Embryonic facial prominence (tissue), 1 donor: ENCODE measurements at regions not wholly inside any gene's neighbourhood (a gene's known extent, or its start where the extent isn't known, plus 50 kb on each side); places are given as distances from the start of the nearest gene placed in this dataset.
"Not testable (repeated sequence)": the region's sequence is repeated elsewhere in the genome, so short reads cannot be mapped to it uniquely, and the experiment has no call there.

Experiments used
- DNase-seq: peaks from one replicate; pipeline ENCODE4 v3.0.0-alpha.2; 2016; ENCODE audit errors: extremely low spot score

DNA sequence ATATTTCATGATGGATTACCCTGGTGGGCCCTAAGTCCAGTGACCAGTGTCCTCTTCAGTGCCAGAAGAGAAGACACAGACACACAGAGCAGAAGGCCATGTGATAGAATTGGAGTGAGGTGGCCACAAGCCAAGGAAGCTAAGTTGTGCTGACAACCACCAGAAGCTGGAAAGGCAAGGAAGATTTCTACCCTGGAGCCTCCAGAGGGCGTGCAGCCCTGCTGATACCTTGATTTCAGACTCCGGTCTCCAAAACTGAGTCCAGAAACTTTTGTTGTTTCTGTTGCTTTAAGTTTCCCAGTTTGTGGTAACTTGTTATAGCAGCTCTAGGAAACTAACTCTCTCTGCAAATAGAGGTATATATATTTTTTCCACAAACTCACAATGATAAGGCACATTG lies 396.6 kb upstream of the ASIC2 start:
- no peak for DNase-seq

DNA sequence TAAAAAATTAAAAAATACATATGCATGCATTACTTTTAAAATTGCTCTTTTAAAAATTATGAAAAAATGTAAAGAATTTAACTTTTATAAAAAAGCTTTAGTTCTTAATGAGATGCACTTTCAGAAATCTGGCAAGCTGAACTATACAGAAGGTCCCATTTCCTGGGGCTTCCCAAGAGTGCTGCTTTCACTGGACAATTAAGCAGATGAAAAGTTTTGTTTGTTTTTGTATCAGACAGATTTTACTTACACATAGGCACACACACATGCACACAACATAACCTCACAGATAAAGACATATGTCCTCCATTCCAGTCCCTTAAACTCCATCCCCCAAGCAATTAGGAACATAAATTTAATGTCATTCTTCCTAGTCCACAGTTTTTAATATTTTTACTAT lies 402.3 kb upstream of the ASIC2 start:
- no peak for DNase-seq

DNA sequence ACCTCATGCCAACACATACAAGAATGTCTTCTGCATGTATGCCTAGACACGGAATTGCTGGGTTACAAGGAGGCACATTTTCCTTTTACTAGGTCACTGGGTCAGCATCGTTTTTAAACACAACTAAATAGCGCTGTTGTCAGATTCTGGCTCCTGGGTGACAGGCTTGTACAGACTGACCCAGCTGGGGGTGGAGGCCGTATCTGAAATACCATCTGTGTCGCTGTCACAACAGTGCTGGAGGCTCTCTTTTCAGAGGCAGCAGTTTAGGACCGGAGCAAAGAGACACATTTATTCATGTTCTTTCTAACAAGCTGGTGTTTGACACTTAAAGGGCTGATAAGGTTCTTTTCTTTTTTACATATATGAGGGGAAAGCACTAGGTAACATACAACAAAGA lies 403.0 kb upstream of the ASIC2 start:
- no peak for DNase-seq

DNA sequence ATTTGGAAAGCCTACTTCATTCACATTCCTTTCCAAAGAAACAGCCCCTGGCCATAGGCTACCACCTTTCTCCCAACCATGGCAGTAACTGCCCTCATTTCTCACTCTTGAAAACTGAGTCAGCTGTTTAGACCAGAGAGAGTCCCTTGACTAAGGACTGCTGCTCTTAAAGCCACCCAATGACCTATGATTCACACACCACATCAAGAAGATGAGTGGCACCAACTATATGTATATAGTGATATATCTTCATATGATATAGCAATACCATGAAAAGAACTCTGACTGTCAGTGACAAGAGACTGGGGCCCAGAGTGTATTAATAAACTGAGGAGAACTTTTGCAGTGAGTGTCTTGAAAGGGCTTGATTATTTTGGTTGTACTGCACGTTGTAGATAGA lies 404.5 kb upstream of the ASIC2 start:
- no peak for DNase-seq

DNA sequence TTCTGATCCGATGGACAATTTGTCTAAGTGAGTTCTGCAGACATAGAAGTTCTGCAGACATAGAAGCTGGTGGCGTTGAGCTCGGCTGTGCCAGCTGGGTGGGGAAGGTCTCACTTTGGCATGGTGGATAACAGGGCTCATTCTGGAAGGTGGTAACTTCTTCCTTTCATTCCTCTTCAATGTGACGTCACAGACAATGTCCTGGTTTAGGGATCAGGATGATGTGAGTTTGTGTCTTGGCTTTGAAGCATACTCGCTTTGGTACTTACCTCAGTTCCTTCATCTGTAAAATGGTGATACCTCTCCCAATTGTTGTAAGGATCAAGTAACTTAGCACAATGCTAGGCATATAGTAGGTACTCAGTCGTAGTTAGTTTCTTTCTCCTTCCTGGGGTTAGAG lies 408.8 kb upstream of the ASIC2 start:
- no peak for DNase-seq

DNA sequence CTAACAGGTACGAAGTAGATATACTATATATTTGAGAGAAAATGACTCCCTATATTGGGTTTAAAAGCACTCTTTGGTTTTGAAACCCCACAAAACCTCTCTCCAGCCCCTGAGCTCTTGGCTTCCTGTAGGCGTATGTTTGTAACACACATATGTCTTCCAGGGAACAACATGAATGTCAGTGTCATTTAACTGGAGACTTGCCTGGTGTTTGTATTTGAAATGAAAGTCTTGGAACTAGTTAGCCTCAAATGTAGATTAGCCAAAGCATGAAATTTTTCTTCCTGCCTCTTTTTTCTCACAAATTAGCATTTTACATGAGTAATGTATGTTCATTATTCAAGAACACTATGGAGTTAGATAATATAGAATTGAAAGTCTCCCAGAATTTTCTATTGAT lies 411.8 kb upstream of the ASIC2 start:
- no peak for DNase-seq

DNA sequence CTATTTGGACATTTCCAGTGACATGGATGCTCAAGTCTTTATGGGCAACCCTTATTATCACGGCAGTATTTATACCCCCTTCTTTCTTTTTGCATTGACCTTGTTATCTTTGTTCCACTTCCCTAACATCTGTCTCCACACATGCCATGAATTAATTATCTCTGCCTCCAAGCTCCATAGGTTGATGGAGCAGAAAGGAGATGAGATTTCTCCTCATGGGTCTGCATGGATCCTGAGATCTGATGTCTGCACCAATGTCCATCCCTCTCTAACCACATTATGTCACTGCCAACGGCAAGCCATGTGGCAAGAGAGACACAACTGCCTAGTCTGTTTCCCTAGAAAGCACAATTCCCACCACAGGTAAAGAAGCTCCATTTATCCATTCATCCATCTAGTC lies 416.8 kb upstream of the ASIC2 start:
- DNase-seq = no peak

DNA sequence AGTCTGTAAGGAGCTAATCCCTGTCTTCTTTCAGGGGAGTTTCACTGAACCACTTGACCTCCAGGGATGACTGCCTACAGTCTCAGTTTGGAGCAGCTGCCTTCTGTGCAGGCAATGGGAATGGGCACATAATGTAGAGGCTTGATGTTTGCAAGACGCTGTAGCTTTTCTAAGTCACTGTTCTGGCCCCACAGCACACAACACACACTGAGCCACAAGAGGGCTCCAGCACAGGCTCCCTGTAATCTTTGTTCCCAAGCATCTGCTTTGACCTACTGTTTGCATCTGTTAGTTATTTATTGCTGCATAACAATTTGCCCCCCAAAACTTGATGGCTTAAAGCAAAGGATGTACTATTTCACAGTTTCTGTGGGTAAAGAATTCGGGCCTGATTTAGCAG lies 419.0 kb upstream of the ASIC2 start:
- no peak for DNase-seq

DNA sequence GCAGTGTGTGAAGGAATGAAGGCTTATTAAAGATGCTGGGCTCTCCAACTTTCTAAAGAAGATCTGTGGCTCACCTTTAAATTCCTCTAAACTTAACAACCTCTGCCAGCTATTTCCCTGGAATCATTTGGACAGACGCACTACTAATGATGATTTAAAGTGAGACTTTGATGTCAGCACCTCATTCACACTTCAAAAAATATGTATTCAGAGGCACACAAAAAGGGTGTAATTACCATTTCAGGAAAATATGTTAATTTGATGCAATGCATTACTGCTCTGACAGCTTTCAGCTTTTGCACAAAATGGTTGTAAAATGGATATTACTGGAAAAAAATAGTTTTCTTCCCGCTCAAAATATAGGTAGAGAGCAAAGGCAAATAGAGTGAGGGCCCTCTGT lies 423.9 kb upstream of the ASIC2 start:
- no peak for DNase-seq

DNA sequence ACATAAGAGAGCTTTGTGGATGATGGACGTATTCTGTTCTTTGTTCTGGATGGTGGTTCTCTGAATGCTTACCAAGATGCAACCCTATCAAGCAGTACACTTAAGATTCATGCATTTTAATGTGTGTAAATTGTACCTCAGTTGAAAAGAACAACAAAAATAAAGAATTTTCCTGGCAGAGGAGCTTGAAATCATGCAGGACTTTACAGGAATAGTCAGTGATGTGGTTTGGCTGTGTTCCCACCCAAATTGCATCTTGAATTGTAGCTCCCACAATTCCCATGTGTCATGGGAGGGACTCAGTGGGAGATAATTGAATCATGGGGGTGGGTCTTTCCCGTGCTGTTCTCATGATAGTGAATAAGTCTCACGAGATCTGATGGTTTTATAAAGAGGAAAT lies 430.6 kb upstream of the ASIC2 start:
- DNase-seq = not testable (repeated sequence)

DNA sequence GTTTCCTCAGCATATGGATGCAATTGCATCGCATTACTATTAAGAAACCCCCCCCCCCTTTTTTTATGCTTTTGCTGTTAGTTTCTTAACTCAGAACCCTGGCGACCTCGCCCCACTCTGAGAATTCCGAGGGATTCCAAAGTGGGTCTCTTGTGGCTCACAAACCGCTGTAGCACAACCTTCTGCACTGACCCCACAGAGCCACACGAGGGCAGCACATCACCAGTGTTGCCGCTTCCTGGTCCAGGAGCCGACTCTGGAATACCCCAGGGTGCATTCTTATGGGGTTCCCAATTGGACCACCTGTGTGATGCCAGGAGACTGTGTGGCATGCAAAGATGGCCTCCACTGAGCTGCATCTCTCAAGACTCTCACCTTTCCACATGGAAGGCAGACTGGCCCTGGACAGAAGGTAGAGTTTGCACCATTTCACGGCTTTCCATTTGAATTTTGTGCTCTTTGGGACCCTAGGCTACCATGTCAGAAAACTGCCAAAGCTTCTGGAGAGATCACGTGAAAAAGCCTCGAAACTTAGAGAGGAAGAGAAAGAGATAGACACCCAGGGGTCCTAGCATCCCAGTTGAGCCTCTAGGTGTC lies 432.7 kb upstream of the ASIC2 start:
- no peak for DNase-seq

DNA sequence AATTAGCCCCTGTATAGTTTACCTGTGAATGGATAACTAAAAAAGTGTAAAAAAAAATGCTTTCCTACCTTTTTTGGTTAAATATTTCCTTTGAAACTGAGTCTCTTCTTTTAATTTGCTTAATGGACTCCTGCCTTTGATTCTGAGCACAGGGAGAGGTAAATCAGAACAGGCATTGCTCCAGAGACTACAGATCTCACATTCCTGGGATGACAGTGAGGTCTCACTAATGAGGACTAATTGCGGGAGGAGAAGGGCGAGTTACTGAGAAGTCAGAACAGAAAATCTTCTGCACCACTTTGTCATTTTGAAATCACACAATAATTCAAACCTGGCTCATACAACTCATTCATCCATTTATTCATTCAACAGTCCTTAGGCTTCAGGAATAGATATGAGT lies 437.0 kb upstream of the ASIC2 start:
- no peak for DNase-seq

DNA sequence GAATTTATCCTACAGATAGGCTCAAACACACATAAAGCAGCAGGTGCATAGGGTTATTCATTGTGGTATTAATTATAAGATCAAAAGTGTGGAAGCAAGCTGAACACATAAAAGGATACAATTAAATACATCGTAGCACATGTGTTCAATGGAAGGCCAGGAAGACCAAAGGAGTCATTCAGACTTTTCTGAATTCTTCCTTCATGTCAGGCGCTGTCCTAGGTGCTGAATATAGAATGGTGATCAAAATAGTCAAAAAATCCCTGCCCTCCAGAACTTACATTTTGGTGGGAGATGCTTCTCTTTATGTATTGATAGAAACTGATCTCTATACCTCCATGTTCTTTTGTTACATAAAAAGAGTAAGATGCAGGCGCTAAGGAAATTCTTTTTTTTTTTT lies 439.0 kb upstream of the ASIC2 start:
- DNase-seq = peak; percentile 7

DNA sequence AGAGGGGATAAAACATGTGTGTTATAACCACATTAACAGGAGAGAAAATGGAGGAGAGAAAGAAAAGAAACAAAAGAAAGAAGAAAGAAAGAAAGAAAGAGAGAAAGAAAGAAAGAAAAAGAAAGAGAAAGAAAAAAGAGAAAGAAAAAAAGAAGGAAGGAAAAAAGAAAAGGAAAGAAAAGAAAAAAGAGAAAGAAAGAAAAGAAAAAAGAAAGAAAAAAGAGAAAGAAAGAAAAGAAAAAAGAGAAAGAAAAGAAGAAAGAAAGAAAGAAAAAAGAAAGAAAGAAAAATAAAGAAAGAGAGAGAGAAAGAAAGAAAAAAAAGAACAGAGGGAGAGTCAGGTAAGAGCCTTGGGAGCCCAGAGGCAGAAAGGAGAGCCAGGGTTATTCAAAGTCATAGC lies 446.6 kb upstream of the ASIC2 start:
- no peak for DNase-seq

DNA sequence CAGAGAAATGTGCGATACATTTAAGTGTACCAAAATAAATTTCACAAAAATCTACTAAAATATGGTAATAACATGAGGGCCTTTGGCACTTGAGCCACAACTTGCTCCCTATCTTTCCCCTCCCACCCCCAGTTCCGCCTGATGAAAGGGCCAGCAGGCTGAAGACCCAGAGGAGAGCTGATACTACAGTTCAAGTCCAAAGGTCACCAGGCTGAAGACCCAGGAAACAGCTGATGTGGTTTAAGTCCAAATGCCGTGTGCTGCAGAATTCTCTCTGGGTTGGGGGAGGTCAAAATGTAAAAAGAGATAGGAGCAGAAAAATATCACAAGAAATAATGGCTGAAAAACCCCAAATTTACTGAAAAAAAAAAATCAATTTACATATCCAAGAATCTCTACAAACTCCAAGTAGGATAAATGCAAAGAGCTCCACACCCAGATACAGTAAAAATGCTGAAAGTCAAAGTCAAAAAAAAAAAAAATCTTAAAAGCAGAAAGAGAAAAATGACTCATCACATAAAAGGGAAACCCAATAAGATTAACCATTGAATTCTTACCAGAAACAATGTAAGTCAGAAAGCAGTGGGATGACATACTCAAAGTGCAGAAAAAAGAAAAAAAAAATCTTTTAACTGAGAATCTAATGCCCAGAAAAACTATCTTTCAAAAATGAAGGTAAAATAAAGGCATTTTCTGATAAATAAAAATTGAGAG lies 452.1 kb upstream of the ASIC2 start:
- no peak for DNase-seq

DNA sequence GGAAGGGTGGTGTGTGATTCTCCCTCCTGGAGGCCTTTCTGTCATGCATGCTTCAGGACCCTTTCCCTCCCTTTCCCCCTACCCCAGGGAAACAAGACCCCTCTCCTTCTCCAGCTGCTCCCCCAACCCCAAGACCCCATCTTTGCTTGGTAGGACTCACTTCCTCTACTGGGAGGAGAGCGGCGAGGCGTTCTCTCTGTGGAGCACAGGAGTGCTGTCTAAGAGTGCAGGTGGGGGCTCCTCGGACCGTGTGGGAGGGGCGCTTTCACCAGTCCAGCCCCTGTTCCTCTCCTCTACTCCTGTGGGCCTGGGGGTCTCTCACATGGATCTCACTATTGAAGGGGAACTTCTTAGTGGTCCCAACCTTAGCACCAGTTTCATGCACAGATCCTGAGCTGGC lies 456.1 kb upstream of the ASIC2 start:
- no peak for DNase-seq

DNA sequence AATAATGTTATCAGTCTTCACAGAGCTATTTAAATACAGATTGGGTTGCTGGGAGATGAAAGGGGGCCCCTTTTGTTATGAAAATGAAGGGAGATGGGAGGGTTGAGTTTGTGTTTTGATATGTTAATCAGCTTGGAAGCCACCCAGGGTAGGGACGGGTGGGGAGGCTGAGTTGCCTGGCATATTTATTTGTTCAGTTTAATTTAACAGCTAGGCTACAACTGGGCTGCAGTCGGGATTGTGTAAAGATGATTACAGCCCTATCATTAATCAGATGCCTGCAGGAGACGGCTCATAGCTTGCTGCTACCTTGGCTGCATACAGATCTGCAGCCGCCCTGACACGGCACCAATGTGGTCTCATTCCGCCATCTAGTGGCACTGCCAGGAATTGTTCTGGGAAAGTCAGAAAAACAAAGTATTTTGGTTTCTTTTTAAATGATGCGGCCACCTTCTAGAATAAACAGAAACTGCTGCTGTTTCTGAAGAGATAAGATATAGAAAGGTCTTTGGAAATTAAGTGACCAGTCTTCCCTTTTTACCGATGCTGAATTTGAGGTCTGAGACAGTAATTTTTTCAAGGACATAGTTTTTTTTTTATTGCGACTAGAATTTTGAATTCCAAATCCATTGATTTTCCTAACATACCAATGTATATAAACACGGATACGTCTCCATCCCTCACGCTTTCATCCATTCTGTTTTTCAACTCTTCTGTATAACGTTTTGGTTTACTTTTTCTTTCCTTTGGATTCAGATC lies 458.0 kb upstream of the ASIC2 start:
- peak; percentile 38 for DNase-seq

DNA sequence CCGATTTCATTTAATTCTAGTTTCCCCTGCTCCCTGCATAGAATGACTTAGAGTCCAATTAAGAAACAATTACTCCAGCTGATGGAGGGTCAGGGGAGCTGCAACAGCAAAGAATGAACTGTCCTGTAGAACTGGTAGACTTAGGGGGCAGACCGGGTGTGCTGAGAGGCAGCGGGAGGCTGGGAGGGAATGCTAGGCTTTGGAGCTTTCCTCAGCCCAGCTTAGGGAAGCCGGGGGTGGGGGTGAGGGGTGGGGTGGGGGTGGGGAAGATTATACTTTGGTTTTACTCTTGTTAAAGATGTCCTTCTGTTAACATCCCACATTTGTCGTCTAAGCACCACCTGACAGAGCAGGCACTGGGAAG lies 458.6 kb upstream of the ASIC2 start:
- DNase-seq = no peak

DNA sequence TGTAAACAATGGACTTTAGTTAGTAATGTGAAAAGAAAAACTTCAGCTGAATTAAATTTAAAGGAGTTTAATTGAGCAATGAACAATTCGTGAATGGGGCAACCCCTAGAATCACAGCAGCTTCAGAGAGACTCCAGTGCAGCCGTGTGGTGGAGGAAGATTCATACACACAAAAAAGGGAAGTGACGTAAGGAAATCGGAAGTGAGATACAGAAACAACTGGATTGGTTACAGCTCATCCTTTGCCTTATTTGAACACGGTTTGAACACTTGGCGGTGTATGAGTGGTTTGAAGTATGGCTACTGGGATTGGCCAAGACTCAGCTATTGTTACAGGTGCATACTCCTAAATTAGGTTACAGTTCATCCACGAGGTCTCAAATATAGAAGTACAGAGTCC lies 460.4 kb upstream of the ASIC2 start:
- no peak for DNase-seq

DNA sequence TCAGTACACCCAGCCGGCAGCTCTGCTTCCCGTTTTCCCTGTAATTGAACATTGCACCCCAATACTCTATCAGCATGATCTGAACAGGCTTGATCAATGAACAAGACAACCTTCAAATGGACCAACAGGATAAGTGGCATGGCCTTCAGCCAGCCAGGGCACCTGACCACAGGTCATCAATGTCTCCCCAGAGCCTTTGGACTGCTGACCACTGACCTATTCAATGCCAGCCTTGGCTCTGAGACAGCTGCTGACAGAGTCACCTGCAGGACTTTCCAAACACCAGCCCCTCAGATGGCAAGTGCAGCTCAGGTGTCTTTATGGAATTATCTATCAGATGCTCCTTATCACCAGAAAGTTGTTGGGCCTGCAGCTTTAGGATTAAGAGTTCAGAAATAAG lies 462.9 kb upstream of the ASIC2 start:
- no peak for DNase-seq

DNA sequence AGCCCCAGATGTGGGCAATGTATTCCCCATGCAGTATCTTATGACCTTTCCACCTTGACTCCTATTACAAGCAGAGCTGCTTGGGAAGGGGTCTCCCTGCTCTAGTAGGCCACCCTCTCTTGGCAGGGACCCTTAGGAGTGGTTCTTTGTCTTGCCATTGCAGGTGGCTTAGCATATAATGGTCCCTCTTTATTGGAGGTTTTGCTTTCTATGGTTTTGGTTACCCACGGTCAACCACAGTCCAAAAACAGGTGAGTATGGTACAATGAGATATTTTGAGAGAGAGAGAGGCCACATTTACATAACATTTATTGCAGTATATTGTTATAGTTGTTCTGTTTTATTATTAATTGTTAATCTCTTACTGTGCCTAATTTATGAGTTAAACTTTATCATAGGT lies 472.8 kb upstream of the ASIC2 start:
- DNase-seq = no peak

DNA sequence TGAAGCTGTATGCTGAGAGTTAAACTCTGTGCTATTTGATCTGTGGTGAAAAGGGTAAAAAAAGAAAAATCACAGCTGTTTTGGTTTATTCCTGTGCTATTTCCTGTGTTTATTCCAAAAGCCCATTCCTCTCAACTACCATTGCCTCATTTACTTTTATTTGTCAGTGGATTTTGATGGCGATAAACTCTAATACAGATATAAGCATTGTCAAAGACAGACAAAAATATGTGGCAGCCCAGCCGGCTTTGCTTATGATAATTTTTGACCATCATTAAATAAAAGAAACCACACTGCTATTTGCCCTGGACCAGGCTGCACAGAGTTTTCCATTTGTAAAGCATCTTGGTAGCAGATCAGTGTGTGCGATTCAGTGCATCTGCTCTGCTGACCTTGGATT lies 473.6 kb upstream of the ASIC2 start:
- DNase-seq = no peak

DNA sequence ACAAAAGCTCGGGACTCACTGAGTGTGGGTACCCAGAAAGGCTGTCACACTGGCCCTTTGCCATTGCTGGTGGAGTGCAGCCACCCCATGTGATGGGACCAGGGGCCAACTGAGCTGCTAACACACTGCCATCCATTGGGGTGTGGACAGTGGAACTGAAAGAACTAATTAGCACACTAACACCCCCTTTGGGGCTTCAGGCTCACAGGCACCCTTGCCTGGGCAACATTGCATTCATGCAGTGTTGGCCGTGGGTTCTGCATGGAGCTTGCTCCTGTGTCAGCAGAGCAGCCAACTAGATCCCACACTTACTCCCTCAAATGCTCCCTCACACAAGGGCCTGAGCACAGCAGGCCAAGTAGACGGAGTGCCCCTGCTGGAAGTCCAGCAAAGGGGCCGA lies 476.0 kb upstream of the ASIC2 start:
- no peak for DNase-seq
